Kidney tubule cell (primary cell): ENCODE measurements at regions not wholly inside any gene's neighbourhood (a gene's known extent, or its start where the extent isn't known, plus 50 kb on each side); places are given as distances from the start of the nearest gene placed in this dataset.
"Not testable (repeated sequence)": the region's sequence is repeated elsewhere in the genome, so short reads cannot be mapped to it uniquely, and the experiment has no call there.

Experiments used
- DNase-seq: peaks from one replicate; pipeline ENCODE4 v3.0.0-alpha.2; 2018; ENCODE audit warnings: low spot score

DNA sequence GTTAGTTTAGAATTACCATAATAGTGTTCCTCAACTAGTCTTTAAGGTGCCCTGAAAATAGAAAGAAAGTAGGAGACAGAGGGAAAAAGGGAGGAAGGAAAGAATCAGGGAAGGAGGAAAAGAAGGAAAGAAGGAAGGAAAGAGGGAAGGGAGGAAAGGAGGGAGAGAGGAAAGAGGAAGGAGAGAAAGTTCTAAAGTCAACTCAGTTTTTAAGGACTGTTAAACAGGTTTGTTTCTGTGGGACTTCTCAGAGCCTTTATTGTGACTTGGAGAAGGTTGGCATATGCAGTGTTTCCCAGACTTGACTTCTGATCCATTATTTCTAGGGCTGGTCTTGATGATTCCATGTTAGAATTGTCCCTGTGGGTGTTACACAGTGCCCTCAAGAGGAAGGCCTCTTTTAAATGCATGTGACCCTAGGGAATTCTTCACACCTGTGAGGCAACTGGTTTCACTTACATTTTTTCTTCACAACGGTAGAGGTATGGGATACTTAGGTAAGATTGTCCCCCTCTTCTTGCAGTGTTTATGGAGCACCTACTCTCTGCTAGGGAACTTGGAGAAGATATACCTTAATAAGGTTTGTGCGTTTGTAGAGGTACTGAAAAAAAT is 132.7 kb upstream of the GMDS start:
- no peak for DNase-seq

DNA sequence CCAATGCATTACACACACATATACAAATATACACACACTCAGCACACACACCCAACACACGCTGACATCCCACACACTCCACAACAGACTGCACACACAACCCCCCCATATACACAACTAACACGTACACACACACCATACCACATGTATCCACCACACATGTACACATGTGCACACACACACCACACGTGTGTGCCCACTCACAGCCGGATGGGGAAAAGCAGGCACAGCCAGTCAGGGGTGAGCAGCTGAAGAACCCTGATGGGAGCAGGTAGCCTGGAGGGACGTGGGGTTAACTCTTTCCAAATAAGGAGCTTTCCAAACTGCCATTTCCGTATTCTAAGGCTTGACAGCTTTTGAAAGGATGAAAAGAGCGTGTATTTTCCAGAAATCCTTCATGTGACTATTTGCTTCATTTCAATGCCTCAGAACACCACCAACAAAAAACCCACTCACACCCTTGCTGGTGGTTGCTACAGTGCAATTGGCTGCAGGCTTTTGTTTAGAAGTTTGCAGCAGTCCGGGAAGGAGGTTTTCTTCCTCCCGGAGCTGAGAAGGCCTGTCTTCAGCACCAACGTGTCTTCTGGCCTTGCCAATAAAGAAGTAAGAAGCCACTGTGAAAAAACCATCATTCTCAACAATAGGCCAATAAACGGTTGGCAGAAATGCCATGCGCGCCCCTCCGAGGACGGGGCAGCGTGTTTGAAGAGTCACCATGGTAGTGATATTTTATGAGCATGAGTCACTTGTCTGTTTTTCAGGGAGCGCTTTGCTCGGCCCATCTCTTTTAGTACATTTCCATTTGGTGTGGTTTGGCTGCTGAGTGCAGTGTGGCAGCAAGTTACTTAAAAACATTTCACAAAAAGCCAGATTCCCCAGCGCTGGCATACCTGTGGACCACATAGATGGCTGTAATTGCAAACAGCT is 131.3 kb upstream of the GMDS start:
- no peak for DNase-seq

DNA sequence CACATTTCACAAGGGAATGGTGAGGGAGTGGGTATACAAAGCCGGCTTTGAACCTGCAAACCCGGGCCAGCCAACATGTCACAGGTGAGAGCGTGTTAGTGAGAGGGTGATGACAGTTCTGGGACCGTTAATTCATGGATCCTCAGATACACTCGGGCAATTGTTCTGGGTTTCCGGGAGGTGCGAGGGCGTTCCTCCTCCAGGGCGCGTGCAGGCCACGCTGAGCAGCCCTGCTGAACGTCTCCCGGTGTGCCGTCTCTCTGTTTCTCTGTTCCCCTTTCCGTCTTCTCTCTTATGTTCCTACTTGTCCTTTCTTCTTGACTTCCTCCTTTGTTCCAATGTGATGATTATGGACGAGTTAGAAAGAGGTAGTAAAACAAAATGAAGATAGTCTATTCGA is 130.0 kb upstream of the GMDS start:
- no peak for DNase-seq

DNA sequence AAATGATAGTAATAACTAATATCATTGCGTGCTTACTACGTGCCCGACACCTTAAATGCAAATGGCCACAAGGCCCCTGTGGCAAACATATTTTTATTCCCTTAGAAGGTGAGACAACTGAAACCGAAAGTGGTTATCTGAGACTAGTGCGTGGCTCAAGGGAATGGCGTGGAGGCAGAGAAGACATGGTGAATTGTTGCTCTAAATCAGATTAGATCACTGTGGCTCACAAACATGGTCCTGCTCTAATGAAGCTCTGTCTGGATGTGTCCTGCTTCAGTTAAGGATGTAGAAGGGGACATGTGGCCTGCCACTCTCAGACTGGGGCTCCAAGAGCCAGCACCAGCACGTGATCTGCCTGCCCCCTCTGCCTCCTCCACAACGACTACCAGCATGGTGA is 124.2 kb upstream of the GMDS start:
- DNase-seq = no peak

DNA sequence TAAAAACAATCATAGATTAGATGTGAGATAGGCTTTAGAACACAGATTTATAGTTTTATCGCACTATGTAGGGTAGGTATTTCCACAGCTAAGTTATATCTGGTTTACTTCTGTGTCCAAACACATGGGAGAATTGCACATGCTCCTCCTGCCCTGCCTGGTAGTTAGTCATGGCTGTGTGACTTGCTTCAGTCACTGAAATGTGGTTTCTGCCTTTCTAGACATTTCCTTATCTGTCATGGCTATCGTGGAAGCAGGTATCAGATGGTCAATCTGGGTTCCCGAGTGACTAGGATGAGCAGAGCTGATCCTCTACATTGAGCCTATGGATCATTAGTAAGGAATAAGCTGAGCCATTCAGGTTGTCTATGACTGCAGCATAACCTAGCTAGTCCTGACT is 117.8 kb upstream of the GMDS start:
- DNase-seq = peak; percentile 54

DNA sequence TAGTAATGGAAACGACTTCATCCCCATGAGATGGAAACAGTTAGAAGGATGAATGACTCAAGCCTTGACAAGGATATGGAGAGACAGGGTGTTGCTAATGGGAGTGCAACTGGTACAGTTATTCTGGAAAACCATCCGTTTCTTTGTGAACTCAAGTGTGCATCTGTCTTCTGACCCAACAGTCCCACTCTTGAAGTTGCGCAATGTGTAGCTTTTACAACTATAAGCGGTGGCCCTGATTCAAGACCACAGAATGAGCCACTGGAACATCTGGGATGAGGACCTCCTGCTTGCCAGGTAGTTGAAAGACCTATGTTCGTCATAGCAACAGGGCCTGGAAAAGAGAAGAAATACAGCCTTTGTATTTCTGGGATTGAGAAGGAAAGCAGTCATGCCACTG is 115.8 kb upstream of the GMDS start:
- DNase-seq = no peak

DNA sequence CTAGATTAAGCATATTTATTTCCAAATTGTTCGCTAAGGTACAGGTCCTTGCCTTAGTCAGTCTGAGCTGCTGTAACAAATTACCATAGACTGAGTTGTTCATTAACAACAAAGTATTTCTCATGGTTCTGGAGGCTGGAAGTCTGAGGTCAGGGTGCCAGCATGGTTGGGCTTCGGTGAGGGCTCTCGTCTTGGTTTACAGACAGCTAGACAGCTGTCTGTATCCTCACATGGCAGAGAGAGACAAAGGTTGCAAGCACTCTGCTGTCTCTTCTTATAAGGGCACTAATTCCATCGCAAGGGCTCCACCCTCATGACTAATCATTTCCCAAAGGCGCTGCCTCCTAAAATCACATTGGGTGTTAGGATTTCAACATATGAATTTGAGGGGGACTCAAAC is 115.3 kb upstream of the GMDS start:
- no peak for DNase-seq

DNA sequence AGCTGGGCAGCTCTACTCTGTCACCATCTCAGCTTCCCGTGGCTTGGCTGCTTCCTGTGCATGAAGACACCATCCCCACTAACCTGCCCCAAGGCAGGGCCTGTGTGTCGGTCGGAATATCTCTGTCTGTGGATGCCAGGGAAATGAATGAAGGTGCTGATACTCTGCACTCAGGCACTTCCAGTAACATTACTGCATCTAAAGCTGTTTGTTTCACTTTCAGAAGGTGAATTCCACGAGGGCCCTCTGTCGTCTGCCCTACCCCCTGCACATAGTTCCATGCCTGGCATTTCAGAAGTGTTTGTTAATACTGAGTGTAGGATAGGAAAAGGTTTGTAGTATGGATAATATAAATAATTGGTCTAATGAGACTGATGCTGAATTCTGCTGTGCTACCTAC is 114.7 kb upstream of the GMDS start:
- DNase-seq = no peak

DNA sequence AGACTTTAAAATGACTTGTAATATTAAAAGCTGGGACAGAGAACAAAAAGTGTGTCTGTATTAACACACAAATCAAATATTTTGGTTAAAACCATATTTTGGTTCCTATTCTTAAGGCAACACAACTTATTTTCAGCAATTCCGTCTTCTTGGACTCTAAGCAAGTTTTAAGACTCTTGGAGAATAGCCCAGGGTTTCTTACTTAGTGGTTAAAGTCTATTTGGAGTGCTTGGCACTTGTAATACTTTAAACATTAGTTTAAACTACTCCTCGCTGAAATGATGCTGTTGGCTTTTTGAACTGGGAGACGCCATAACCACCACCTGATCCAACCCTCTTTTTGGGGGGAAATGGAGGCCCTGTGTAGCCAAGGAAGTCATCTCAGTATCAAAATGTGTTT is 109.7 kb upstream of the GMDS start:
- DNase-seq = no peak

DNA sequence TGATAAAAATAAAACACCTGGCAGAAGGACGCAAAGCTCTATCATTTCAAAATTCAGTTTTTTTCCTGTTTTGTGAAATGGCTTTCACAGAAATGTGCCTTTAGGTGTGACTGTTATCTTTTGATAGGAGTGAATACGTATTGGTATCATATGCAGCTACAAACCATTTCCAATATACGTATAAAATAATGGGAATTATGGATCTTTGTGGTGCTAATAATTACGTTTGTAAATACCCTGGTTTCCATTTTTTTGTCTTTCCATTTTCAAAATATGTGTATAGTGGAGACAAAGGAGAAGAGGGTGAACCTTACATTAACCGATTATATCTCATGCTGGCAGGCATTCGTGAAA is 108.7 kb upstream of the GMDS start:
- no peak for DNase-seq

DNA sequence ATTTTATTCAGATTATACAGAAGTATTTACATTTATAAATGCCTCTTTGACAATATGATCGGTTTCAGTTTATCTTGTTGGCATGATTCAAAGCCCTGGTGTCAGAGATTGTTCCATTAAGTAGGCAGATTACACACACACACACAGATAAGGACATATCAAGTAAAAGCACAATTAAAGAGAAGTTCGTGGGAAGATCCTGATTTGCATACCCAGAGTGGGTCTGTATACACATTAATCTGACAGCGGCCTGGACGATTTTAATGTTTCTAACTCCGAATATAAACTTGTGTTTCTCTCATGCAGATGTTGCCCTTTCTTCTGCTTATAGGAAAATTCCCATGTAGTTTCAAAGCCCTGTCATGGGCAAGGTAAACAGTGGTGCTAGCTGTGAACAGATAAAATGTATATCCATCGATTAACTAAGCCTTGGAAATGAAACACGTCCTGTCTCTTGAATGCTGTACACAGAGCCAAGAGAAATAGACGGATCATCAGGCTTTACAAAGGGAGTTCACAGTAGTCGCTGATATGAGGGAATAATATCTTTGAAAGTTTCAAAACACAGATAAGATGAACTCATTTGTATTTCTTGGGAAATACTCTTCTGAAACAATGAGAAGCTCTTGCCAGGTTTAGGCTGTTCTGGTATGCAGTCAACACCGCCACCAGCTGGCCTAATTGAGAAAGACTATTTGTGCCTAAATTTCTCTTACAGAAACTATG is 108.2 kb upstream of the GMDS start:
- peak; percentile 74 for DNase-seq

DNA sequence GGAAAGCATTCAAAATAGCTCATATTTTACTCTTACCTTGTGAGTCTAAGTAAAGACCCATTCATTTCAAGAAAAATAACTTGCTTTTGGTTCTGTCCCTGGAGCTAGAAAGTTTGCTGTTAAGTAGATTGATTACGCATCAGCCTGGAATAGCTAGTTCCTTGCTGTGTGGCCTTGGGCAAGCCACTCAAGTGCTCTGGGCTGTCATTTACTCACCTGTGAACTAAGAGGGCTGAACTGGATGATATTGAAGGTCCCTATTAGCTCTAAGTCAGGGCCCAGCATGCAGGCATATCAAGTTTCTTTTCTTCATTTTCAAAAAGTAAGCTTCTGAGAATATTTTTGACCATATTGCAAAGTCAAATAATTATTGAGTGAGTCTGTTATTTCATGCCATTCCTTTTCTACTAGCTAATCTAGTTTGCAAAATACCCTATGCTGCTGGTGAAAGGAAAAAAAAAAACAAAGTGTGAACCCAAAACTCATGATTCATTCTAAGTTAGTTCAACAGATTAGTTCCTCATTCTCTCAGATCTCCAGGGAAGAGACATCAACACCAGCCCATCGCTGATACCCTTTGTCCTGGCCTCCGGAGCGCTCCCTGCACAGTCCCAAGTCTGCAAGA is 106.5 kb upstream of the GMDS start:
- peak; percentile 57 for DNase-seq

DNA sequence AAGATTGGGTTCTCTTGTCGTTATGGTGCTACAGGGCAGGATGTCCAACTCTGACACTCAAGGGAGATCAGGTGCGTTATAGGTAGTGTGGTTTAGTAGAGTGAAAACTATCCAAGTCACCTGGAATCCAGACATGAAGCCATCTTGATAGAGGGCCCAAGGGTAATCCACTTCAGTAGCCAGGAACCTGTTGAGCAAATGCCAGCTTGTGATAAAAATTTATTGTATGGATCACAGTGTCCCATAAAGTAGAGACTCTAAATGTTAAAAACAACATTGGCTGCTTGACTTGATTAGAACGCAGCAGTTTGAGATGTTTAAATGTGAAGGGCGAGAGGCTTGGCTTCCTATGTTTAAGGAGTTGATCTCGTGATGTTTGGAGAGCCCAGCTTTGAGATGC is 105.7 kb upstream of the GMDS start:
- no peak for DNase-seq

DNA sequence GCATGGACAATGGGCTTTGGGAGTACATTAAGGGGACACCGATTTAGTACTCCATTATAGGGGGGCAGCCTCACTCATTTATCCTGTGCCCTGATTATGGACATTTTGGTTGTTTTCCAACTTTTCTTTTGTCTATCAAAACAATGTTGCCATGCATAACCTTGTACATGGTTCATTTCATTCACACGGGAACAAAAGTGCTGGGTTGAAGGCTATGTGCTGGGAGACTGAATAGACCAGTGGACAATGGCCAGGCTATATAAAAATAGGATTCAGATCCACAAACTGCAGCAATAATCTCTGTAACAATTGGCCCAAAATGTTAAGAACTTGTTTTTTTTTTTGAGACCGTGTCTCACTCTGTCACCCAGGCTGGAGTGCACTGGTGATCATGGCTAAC is 100.7 kb upstream of the GMDS start:
- DNase-seq = no peak

DNA sequence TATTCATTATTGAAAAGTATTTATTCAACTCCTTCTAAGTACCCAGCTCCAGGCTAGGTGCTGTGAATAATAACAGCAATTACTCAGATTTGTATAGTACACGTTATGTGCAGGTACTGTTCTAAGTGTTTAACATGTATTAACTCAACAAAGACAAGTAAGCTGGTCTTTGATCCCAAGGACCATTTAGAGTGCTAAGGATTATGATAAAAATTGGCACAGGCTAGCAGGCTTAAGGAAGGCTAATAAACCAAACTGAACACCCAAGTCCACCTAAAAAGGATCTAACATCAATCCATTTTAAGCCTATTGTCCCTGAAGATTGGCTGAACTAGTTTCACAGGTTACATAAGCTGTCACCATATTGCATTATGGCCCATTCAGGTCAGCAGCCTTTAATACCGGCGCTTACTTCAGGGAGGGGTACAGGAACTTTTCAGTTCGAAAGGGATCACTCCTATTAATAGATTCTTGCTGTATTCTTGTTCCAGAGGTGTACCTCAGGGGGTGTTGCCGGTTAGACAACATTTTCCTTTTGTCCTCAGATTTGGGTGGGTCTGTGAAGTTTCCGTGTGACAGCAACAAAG is 99.0 kb upstream of the GMDS start:
- DNase-seq = no peak

DNA sequence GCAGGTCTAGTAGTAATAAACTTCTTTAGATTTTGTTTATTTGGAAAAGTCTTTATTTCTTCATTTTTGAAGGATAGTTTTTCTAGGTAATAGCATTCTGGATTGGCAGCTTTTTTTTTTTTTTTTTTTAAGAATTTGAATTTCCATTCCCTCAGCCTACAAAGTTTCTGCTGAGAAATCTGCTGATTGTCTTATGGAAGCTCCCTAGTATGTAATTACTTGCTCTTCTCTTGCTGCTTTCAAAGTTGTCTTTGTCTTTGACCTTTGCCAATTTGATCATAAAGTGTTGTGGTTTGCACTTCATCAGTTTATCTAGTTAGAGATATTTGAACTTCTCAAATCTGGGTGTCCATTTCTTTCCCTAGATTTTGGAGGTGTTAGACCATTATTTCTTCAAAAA is 82.2 kb upstream of the GMDS start:
- DNase-seq = no peak

DNA sequence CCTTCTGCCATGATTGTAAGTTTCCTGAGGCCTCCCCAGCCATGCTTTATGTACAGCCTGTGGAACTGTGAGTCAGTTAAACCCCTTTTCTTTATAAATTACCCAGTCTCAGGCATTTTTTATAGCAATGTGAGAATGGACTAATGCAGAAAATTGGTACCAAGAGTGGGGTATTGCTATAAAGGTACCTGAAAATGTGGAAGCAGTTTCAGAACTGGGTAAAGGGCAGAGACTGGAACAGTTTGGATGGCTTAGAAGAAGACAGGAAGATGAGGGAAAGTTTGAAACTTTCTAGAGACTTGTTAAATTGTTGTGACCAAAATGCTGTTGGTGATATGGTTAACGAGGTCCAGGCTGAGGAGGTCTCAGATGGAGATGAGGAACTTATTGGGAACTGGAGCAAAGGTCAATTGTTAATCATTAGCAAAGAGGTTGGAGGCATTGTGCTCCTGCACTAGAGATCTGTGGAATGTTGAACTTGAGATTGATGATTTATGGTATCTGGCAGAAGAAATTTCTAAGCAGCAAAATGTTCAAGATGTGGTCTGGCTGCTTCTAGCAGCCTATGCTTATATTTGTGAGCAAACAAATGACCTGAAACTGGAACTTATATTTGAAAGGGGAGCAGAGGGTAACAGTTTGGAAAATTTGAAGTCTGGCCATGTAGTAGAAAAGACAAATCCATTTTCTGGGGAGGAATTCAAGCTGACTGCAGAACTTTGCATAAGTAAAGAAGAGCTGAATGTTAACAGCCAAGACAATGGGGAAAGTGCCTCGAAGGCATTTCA is 79.0 kb upstream of the GMDS start:
- peak; percentile 6 for DNase-seq

DNA sequence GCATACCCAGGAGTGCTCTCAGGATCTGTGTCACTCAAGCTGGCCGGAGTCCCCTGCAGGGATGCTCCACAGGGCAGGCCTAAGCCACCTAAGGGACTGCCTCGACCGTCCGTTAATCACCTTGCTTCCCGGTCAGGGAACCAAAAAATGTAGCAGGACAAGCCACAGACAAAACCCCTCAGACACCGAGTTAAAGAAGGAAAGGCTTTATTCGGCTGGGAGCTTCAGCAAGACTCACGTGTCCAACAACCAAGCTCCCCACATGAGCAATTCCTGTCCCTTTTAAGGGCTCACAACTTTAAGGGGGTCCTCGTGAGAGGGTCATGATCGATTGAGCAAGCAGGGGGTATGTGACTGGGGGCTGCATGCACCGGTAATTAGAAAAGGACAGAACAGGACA is 72.1 kb upstream of the GMDS start:
- not testable (repeated sequence) for DNase-seq

DNA sequence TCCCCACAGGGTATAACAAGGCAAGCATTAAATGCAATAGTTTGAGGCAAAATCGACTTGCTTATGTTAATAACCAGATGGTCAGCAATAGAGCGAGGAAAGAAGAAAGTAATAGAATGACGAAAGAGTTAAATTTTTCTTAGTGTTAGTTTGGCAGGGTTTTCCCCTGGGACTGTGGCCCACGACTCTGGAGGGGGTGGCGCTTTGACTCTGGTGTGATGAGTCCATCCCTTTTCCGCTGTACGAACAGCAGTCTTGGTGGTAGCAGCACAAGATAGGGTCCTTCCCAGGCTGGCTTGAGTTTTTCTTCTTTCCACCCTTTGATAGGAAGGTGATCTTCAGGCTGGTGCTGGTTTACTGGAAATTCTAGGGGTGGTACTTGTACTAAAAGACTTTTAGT is 69.2 kb upstream of the GMDS start:
- no peak for DNase-seq

DNA sequence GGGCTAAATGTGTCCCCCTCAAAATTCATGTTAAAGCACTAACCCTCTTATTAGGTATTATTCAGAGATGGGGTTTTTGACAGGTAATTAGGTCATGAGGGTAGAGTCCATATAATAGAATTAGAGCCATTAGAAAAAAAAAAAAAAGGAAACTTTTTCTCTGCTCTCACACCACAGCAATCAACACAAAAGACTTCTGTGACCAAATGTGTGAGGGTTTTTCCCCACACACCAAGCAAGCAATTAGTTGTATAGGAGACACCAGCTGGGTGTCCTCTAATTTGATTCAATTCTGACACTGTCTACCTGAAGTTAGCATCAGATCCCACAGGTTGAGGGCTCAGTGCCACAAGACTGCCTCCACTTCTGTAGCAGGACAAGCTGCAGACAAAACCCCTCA is 64.6 kb upstream of the GMDS start:
- DNase-seq = no peak

DNA sequence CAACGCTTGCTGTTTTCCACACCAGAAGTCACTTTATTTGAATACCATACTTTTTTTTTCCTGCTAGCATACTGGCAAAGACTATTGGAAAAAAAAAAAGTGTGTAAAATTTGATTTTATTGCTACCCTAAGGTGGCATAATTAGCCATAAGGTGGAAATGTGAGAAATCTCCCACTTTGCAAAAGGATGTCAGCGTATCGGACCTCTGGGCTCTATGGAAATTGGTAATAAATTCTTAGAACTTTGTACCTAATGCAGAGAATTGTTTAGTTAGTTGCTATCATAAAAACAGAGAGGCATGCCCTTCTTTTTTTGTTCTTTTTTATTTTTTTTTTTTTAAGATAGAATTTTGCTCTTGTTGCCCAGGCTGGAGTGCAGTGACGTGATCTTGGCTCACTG is 63.7 kb upstream of the GMDS start:
- DNase-seq = no peak

DNA sequence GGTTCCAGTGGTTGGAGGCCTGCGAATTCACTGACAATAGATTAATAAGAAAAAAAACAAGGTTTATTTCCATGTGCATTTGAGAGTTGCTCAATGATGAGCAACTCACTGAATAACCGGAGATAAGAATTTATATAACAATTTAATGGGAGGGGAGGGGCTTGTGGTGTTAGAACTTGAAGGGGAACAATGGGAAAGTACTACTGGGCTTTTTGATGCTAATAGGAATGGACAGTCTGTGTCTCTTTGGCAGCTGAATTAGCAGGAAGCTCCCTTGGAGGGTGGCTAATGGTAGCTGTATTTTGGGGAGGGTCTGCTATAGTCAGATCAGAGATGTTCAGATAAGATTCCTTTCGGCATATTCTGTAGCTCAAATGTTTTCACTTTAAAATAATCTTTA is 62.4 kb upstream of the GMDS start:
- DNase-seq = no peak
